K562 (cell line): ENCODE measurements at regions not wholly inside any gene's neighbourhood (a gene's known extent, or its start where the extent isn't known, plus 50 kb on each side); places are given as distances from the start of the nearest gene placed in this dataset.

Experiments used
- CBX5 ChIP-seq: IDR thresholded peaks from 2 replicates; pipeline ENCODE4 v1.6.1; 2014; ENCODE audit warnings: low read depth, borderline replicate concordance
- MCM5 ChIP-seq: fragments of 450-650 bp; IDR thresholded peaks from 2 replicates; pipeline ENCODE4 v1.6.1; 2016; ENCODE audit warnings: low read depth
- MTF1 ChIP-seq: fragments of 250-450 bp; sonication (Bioruptor Pico); IDR thresholded peaks from 2 replicates; pipeline ENCODE4 v1.9.0; 2021; ENCODE audit warnings: moderate library complexity, mild to moderate bottlenecking, inconsistent platforms, borderline replicate concordance
- SETDB1 ChIP-seq: IDR thresholded peaks from one replicate; pipeline ENCODE4 v1.6.1; 2012; ENCODE audit warnings: low read length, control low read depth, inconsistent platforms
- ZNF224 ChIP-seq: sonication (generic); formaldehyde crosslinking; IDR thresholded peaks from 2 replicates; pipeline ENCODE4 v1.8.0; 2022; ENCODE audit warnings: mild to moderate bottlenecking, missing genetic modification reagents
- TF ChIP-seq, protein P1 (sequence below): fragments of 450-650 bp; formaldehyde crosslinking; IDR thresholded peaks from 2 replicates; pipeline ENCODE4 v1.4.0; 2020; ENCODE audit warnings: mild to moderate bottlenecking, mixed read lengths
- TF ChIP-seq, protein P2 (sequence below): sonication (generic); formaldehyde crosslinking; IDR thresholded peaks from 2 replicates; pipeline ENCODE4 v1.8.1; 2022; ENCODE audit warnings: missing genetic modification reagents

DNA sequence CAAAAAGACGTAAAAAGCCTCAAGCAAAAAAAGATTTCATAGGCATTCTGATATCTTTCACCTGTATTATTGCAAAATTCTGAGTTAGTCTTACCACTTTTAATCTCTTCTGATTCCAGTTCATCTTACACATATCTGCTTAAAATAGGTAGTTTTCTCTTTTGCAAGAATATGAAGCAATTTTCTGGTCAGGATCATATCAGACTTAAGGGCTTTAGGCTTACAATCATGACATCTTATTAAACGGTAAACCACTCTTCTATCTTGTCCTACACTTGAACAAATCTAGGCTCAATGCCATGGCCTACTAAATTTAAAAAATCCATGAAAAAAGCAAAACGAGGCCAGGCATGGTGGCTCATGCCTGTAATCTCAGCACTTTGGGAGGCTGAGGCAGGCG, 50.1 kb upstream of the GAREM1 start (continued):
- TF ChIP-seq, protein P1, sequence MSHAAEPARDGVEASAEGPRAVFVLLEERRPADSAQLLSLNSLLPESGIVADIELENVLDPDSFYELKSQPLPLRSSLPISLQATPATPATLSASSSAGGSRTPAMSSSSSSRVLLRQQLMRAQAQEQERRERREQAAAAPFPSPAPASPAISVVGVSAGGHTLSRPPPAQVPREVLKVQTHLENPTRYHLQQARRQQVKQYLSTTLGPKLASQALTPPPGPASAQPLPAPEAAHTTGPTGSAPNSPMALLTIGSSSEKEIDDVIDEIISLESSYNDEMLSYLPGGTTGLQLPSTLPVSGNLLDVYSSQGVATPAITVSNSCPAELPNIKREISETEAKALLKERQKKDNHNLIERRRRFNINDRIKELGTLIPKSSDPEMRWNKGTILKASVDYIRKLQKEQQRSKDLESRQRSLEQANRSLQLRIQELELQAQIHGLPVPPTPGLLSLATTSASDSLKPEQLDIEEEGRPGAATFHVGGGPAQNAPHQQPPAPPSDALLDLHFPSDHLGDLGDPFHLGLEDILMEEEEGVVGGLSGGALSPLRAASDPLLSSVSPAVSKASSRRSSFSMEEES (CRISPR knock-in tag): no peak
- TF ChIP-seq ZNF224 (CRISPR knock-in tag): no peak
- TF ChIP-seq, protein P2, sequence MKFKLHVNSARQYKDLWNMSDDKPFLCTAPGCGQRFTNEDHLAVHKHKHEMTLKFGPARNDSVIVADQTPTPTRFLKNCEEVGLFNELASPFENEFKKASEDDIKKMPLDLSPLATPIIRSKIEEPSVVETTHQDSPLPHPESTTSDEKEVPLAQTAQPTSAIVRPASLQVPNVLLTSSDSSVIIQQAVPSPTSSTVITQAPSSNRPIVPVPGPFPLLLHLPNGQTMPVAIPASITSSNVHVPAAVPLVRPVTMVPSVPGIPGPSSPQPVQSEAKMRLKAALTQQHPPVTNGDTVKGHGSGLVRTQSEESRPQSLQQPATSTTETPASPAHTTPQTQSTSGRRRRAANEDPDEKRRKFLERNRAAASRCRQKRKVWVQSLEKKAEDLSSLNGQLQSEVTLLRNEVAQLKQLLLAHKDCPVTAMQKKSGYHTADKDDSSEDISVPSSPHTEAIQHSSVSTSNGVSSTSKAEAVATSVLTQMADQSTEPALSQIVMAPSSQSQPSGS (CRISPR knock-in tag): no peak
- no peak for TF ChIP-seq SETDB1
- no peak for TF ChIP-seq CBX5
- TF ChIP-seq MTF1 (CRISPR knock-in tag): no peak
- TF ChIP-seq MCM5: no peak
